IPS DF 4.7 (cell line): ENCODE measurements at regions not wholly inside any gene's neighbourhood (a gene's known extent, or its start where the extent isn't known, plus 50 kb on each side); places are given as distances from the start of the nearest gene placed in this dataset.
"Not testable (repeated sequence)": the region's sequence is repeated elsewhere in the genome, so short reads cannot be mapped to it uniquely, and the experiment has no call there.

Experiments
- DNase-seq: peaks from one replicate; pipeline ENCODE4 v3.0.0-alpha.2; 2013; ENCODE audit warnings: low spot score; ENCODE audit errors: extremely low read depth

DNA sequence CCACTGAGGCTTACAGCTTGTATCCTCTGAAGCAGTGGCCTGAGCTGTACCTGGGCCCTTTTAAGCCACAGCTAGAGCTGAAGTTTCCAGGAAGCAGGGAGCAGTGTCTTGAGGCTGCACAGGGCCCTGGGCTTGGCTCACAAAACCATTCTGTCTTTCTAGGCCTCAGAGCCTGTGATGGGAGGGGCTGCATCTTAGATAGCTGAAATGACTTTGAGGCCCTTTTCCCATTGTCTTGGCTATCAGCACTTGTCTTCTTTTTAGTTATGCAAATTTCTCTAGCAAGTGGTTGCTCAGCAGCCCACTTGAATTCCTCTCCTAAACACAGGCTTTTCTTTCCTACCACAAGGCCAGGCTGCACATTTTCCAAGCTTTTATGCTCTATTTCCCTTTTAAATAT, 864.2 kb downstream of the REEP3 start:
- DNase-seq, result no peak

DNA sequence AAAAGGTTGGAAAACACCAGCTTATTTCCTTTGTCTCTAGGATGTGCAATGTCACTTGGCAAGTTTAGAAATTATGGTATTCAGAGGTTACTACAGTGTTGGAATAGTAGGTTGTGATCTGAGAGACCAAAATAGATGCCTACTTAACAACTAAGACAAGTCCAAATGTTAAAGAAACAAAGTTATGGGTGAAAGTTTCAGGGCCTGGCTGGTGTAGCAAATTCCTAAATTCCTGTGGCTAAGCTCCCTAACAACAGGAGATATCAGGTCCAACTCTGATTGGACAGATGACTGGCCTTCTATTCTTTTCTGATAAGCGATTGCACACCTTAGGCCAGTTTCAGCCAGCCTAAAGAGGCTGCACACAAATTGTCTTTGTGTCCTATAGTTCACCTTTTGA, 873.5 kb downstream of the REEP3 start:
- DNase-seq, result no peak

DNA sequence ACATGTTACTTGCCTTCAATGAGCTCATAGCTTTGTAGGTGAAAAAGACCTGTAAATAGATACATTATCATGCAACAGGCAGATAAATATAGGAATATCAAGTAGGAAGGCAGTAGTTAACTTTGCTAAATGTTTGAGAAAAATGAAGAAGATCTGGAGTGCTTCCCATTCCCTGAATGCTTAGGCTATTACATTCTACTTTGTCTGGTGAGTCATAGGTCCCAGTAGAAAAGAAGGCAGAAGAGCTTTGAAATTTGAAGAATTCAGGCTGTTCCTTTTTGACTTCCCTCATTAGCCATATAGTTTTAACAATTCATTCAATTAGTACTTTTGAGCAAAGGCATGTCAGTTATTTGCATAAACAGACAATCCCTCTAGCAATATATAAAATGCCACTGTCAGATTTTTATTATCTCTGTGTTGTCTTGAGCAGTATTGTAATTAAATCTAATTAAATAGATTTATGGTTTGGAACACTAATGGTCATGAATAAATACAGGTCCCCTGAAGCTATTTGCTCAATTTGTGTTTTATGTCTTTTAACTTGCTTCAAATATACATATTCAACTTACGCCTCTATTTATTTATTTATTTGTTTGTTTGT, 875.0 kb downstream of the REEP3 start:
- DNase-seq, result no peak

DNA sequence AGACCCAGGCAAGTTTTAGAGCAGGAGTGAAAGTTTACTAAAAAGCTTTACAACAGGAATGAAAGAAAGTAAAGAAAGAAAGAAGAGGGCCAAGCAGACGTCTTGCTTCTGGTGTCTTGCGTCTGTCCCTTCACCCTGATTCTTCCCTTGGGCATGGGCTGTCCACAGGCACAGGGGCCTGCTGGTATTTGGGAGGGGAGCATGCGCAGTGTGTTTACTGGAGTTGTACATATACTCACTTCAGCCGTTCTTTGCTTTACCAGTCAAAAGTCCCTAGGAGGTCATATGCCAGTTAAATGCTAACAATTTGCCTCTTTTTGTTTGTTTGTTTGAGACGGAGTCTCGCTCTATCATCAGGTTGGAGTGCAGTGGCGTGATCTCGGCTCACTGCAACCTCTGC, 875.9 kb downstream of the REEP3 start:
- DNase-seq, result no peak

DNA sequence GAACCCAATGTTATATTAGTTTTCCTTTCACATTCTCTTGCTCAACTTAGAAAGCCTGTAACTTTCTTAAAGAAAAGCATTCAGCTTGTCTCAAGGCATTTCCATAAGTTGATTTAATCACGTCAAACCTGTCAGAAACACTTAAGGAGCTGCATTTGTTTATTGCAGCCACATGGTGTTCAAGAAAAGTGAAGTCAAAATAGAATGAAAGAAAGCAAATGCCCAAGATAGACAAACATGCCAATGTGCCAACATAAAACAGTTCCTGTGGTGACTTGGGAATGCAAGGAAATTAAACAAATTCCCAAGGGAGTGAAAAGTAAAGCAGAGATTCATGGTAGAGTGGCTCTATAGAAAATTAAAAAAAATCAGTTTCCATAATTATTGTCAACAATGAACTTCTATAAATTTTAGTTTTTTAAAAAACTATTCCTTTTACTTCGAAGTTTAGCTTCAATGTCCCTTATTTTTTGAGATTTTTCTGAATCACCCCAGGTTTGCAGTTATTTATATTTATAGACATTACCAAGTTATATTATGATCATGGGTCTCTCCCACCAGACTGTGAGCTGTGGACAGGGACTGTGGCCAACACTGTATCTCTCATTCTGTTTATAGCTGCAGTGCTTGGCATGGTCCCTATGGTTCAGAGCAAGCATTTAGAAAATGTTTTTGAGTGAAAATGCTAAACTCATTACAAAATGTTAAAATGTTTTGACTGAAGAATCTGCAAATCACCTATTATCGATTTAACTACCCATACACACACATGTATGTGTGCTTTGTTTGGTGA, 887.4 kb downstream of the REEP3 start:
- DNase-seq, result no peak

DNA sequence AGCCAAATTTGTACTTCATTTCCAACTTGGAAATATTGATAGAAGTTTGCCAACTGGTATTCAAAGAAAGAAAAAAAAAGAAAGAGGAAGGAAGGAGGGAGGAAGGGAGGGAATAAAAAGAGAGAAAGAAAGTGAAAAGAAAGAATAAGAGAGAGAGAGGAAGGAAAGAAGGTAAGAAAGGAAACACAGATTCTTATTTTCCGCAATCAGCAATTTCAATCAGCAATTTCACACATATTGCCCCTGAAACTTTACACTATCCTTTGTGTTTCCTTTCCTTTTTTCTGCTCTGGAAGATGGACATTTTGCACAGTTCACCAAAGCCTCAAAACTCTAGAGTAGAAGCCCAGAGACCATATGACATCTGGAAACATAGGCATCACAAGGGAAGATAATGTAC, 888.1 kb downstream of the REEP3 start:
- DNase-seq, result no peak

DNA sequence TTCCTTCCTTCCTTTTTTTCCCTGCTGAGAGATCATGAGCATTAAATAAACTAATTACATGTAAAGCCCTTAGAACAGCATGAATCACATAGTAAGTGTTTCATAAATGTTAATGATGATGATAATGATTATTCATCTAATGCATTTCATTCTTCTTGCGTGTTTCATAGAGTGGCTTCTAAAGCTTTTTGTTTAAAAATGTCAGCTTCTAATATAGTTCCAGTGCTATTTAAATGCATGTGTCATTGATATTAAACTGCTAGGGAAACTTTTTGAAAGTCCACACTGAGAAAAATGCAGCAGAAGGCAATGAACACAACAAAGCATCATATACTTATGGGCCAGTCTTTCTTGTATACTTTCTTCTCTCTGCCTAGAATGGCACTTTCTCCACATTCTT, 894.8 kb downstream of the REEP3 start:
- DNase-seq, result no peak

DNA sequence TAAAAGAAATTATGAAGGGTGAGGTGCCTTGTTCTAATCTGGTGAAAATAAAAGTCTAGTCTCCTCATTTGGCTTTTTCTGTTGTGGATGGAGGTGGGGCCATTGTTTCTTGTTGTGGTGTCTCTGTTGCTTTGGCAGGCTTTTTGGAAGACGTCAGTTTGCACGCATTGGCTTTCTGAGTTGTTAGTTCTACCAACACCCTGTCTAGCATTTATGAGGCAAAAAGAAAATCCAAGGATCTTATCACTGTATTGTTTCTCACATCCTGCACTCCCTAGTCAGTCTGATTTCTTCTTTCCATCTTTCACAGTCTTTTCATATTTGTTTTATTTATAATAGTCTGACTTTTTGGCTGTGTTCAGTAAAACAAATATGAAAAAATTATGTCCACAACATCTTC, 898.3 kb downstream of the REEP3 start:
- DNase-seq, result no peak

DNA sequence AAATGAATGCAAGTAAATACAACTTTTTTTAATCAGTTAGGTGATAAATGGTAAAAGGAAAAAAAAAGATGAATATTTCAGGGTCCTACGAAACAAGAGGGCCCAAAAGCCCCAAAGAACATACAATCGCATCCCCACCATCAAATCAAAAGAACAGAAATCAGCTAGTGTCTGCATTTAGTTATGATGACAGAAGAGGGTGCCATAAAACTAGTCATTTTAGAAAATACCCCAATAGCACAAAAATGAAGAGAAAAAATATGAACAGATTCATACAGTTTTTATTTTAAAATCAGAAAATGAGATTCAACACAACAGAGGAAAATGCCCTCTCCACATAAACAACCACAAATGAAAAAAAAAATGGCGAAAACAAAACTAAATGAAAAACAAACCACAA, 905.5 kb downstream of the REEP3 start:
- DNase-seq, result no peak

DNA sequence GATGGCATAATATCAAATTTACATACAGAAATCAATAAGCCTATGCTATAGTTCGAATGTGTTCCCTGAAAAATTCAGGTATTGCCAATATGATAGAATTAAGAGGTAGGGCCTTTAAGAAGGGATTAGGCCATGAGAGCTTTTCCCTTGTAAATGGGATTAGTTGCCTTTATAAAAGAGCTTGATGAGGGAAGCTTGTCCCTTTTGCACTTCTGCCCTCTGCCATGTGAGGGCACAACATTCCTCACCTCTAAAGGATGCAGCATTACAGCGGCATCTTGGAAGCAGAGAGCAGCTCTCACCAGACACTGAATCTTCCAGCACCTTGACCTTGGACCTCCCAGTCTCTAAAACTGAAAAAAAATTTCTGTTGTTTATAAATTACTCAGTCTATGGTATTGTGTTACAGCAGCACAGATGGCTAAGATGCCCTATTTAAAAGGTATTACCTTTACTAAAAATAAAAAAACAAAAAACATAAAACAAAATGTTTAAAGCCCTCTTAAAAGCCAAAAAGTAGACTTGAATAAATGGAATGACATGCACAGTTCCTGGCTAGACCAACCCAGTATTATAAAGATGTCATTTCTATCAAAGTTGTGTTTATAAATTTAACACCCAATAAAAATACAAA, 909.6 kb downstream of the REEP3 start:
- DNase-seq, result peak; percentile 68

DNA sequence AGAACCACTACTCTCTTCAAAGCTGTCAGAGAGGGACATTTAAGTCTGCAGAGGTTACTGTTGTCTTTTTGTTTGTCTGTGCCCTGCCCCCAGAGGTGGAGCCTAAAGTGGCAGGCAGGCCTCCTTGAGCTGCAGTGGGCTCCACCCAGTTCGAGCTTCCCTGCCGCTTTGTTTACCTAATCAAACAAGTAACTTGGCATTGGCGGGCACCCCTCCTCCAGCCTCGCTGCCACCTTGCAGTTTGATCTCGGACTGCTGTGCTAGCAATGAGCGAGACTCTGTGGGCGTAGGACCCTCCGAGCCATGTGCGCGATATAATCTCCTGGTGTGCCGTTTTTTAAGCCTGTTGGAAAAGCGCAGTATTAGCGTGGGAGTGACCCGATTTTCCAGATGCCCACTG, 920.7 kb downstream of the REEP3 start:
- DNase-seq, result not testable (repeated sequence)

DNA sequence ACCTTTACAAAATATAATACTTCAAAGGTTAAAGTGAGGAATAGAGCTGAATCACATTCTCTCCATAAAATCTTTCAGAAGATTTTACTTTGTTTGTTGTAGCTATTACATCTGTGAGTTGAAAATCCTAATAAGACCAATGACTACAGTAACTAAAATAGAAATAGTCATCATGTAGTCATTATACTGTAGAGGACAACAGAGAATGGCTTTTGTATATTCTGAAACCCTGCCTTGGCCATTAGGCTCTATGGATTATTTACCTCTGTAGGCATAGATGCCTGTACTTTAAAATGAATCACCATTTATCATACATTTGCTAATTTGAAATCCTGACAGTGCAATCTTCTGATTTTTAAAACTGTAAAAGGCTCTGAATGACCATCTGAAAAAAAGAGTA, 923.0 kb downstream of the REEP3 start:
- no peak for DNase-seq

DNA sequence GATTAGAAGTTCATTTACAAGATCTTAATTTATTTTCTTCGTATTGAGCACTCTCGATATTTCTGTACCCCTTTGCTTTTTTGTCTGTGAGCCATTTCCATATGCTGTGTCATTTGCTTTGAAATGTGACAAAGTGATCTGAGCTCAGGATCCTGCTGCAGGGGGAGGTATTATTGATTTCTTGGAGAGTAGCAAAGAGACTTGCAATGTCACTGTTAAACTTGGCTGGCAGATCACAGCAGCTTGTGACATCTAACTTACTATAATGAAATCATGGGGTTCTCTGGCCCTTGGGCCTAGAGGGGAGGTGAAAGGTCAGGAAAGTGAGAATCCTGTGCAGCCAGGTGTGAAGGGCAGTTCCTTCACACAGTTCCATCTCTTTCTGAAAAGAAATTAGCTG, 923.4 kb downstream of the REEP3 start:
- DNase-seq, result no peak

DNA sequence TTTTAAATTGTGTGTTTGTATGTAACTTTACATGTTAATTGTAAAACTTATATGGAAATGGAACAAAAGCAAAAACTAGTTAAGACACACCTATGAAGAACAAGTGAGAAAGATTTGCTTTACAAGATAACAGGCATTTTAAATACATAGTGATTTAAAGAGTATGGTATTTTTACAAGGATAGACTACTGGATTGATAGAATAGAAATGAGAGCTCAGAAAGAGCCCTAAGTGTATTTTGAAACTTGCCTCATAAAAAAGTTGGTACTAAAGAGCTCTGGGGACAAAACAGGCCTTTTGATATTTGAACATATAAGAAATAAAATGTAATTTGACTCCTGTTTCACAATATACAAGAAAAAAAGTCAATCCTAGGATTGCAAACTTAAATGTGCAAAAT, 928.4 kb downstream of the REEP3 start:
- DNase-seq, result no peak

DNA sequence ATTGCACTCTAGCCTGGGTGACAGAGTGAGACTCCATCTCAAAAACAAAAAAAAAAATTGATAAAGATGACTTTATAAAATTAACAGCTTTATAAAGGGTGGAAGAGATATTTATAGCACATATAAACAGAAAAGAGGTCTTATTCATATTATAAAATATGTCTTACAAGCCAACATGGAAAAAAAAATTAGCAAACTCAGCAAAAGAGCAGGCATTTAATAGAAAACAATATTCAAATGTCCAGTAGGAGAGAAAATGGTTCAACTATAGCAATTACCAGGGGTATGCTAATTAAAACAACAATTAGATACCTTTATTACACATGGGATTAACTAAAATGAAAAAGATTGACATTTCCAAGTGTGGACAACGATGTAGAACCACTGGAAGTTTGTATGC, 929.1 kb downstream of the REEP3 start:
- DNase-seq, result no peak

DNA sequence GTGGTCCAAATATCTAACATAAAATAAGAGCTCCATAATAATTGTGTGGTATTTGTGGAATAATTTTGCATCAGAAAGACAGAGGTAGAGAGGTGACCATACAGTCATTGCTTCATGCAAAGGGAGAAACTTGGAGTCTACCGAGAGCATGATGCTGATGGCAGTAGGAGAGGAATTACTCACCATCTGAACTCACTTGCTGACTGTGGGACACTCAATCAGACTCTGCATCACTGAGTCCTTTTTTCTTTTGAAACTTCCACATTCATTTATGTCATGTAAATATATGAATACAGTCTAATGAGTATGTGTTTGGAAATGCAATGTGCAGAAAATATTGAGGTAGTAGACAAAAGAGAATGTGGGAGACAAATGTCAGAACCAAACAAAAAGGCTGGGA, 933.8 kb downstream of the REEP3 start:
- no peak for DNase-seq

DNA sequence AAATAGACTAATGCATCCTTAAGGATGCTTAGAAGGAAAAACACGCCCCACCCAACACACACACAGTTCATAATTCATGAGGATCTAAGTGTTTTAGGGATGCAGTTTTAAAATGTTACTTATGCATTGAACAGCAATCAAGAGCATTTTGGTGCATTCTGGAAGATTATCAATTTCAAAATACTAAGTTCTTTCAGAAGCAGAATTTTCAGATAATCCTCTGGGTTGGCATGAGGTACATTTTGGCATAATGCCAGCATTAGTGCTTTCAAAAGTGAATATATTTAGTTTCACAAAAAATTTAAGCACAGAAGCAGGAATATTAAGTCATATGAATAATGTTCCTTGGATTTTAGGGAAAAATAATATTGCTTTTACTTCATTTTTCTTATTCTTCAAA, 937.1 kb downstream of the REEP3 start:
- no peak for DNase-seq

DNA sequence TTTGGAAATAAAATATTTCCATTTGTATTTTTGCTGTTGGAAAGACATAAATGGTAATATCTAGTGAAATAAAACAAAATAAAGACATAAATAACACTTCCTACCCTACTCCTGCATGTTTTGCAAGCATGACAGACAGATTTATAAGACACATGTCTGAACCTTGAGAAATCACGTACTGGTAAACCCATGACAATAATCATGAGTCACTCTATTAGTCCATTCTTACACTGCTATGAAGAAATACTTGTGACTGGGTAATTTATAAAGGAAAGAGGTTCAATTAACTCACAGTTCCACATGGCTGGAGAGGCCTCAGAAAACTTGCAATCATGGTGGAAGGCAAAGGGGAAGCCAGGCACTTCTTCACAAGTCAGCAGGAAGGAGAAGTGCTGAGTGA, 942.2 kb downstream of the REEP3 start:
- DNase-seq, result no peak

DNA sequence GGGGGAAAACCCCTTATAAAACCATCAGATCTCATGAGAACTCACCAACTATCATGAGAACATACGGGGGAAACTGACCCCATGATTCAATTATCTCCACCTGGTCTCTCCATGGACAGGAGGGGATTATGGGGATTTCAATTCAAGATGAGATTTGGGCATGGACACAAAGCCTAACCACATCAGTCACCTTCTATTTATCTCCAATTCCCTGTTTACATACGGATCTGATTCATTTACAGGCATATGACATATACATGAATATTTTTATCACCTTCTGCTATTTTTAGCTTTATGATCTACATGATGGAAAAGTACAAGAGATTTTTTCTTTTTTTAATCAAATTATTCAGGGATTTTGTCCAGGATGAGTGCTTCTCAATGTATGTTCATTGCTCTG, 944.5 kb downstream of the REEP3 start:
- DNase-seq, result no peak

DNA sequence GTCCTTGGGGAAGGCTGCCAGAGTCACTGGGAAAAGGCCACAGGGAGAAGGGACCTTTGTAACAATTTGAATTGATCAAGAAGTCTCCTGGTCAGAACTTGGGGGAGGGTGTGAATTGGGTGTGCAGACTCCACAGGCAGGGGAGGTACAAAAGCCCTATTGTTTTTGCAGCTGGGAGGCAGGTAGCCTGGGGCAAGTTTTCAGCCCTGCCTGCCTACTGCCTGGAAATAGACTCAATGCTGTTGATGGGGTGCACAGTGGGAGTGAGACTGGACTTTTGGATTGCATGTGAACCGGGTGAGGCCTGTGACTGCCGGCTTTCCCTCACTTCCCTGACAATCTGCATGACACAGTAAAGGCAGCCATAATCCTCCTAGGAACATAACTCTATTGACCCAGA, 947.0 kb downstream of the REEP3 start:
- DNase-seq, result no peak

DNA sequence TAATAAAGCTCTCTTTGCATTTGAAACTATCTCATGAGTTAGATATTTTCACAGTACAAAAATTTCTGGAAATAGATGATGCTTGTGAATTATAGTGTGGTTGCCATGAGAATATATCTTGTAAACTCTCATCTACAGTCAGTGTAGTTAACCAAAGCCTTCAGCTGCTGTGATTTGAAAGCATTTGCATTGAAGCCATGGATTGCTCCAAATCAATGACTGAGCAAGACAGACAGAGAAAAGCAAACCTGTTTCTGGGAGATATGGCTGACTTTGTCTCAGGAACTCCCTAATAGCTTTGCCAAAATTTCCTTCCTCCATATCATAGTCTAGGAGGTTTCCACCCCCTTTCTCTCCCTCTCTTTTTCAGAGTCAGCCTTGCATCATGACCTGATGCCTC, 955.3 kb downstream of the REEP3 start:
- DNase-seq, result no peak

DNA sequence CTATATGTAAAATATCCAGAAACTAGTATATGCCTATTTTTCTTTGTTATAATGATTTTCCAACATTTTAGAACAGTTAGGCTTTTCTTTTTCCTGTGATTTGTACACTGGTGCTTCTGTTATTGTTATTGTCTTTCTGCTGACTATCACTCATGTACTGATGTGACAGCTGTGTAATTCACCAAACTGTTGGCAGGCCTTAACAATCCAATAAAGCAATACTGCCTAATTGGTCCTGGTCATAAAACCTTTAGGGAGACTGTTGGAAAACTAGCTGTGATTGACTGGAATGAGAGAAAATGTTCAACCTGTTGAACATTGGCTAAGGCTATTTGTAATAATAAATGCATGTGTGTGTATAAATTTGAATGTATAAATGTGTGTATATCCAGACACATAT, 956.6 kb downstream of the REEP3 start:
- DNase-seq, result no peak

DNA sequence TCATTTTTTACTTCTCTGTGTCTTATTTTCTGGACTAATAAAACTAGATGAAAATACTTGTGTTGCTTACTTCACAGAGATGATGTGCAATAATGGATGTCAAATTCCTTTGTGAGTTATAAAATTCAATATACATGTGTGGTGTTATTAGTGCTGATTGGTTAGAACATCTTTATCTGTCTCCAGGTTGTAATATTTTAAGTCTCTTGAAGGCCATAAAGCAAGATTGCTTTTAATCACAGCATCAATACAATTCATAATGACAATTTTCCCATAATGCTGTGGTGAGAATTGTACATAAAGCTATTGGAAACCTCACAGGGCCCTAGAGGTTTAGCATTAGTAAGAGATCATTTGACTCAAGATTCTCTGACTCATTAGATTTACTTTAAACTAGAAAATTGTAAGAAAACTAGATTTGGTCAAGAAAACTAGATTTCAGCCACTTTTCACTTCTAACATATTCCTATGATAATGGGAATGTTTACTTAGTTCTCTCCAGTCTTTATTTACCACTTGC, 963.7 kb downstream of the REEP3 start:
- no peak for DNase-seq
